T-cell (primary cell): ENCODE measurements at regions not wholly inside any gene's neighbourhood (a gene's known extent, or its start where the extent isn't known, plus 50 kb on each side); places are given as distances from the start of the nearest gene placed in this dataset.

ENCODE experiments used
- ATAC-seq, 4 experiments: fragments of 200-7000 bp in 3 of 4; fragments of 150-1000 bp in 1 of 4; cut with Tn5 transposase; replicated peaks in 1 of 4; 1 replicate in 3 of 4; 2 replicates in 1 of 4; pipeline ENCODE4 v1.10.0; 2021; ENCODE audit warnings: moderate library complexity in 3 of 4, mild to moderate bottlenecking in 2 of 4, moderate number of reproducible peaks in 1 of 4
- CTCF ChIA-PET, 2 donors: fragments of 300-600 bp; sonication (Branson Sonifier 250); formaldehyde crosslinking; loops; one replicate each; lab custom pipeline; 2022; ENCODE audit warnings: antibody characterized with exemption in 2 of 2; lab: Charles Lee
- POLR2A ChIA-PET, 2 donors: fragments of 300-600 bp; sonication (Branson Sonifier 250); formaldehyde crosslinking; loops; one replicate each; lab custom pipeline; 2022; ENCODE audit warnings: antibody characterized with exemption in 2 of 2; lab: Charles Lee
- DNase-seq, 35 experiments: peaks; one replicate each; pipeline versions ENCODE4 v3.0.0 to v3.0.0-alpha.2; 2013 to 2023
- H3K27ac ChIP-seq: one replicate; pipeline ENCODE4 v1.5.1; 2013; ENCODE audit warnings: low read length
- H3K27me3 ChIP-seq, 2 experiments: replicated peaks in 1 of 2; 1 replicate in 1 of 2; 2 replicates in 1 of 2; pipeline versions ENCODE4 v1.6.1 to v1.7.0; 2013; ENCODE audit warnings: low read length in 1 of 2, mixed read lengths in 1 of 2; ENCODE audit not compliant: control insufficient read depth in 2 of 2, insufficient read depth in 2 of 2; ENCODE audit errors: extremely low read depth in 1 of 2
- H3K36me3 ChIP-seq, 2 donors: 1 replicate in 1 of 2; 2 replicates in 1 of 2; pipeline versions ENCODE4 v1.6.1 to v1.7.0; 2013; ENCODE audit warnings: low read length in 1 of 2; ENCODE audit not compliant: control insufficient read depth in 2 of 2, insufficient read depth in 1 of 2; ENCODE audit errors: extremely low read depth in 1 of 2
- H3K4me1 ChIP-seq, 2 experiments: 1 replicate in 1 of 2; 2 replicates in 1 of 2; pipeline versions ENCODE4 v1.6.1 to v1.7.0; 2013; ENCODE audit warnings: low read length in 2 of 2, mixed read lengths in 1 of 2; ENCODE audit not compliant: insufficient read depth in 2 of 2, control insufficient read depth in 1 of 2; ENCODE audit errors: extremely low read depth in 1 of 2
- H3K4me3 ChIP-seq, 2 donors: 1 replicate in 1 of 2; 2 replicates in 1 of 2; pipeline versions ENCODE4 v1.5.1 to v1.7.0; 2013; ENCODE audit warnings: mild to moderate bottlenecking in 2 of 2, low read length in 1 of 2, moderate library complexity in 1 of 2; ENCODE audit not compliant: control insufficient read depth in 1 of 2; ENCODE audit errors: extremely low read depth in 1 of 2
- H3K9me3 ChIP-seq: 2 replicates; pipeline ENCODE4 v1.7.0; 2013
- H3K27ac Mint-ChIP-seq, 2 donors: one replicate each; pipeline ENCODE4 v1.8.0; 2020 to 2021; ENCODE audit warnings: mild to moderate bottlenecking in 2 of 2, mixed read lengths in 2 of 2
- H3K27me3 Mint-ChIP-seq, 2 donors: one replicate each; pipeline ENCODE4 v1.8.0; 2021 to 2022; ENCODE audit warnings: mixed read lengths in 2 of 2
- H3K36me3 Mint-ChIP-seq: one replicate; pipeline ENCODE4 v1.8.0; 2021; ENCODE audit warnings: mixed read lengths
- H3K4me1 Mint-ChIP-seq, 3 donors: one replicate each; pipeline ENCODE4 v1.8.0; 2020 to 2022; ENCODE audit warnings: mixed read lengths in 3 of 3, mild to moderate bottlenecking in 1 of 3
- H3K4me3 Mint-ChIP-seq, 3 donors: one replicate each; pipeline ENCODE4 v1.8.0; 2020 to 2022; ENCODE audit warnings: mild to moderate bottlenecking in 3 of 3, mixed read lengths in 3 of 3, moderate library complexity in 3 of 3
- H3K9me3 Mint-ChIP-seq, 3 donors: one replicate each; pipeline ENCODE4 v1.8.0; 2020 to 2022; ENCODE audit warnings: mixed read lengths in 3 of 3
- WGBS: methylation state at CpG from one replicate; pipeline ENCODE4 v1.1.5; 2013; ENCODE audit warnings: missing lambda C conversion rate; ENCODE audit not compliant: insufficient coverage; 5-methylcytosine and 5-hydroxymethylcytosine counted together

DNA sequence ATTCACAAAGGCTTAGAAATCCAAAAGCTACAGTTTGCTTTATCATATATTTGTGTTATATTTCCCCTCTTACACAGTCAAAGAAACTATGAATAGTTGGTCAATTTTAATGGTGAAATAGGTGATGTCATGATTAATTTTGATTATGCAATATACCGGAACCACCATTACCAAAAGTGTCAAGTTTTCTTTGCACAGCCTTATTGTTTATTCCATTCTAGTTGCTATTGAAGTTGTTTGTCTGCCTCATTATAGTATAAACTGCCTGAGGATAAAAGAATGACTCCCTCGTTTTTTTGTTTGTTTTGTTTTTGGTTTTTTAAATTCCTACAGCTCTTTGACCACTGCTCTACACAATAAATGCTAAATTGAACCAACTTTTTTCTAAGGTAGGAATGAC, 690.6 kb upstream of the ZP4 start:
- H3K4me1 ChIP-seq, result no peaks in the 10 kb centered on the region
- Mint-ChIP-seq H3K4me1 (no peaks in the 10 kb centered on the region), H3K27ac (no peak overlapping the region), H3K27me3 (no peaks in the 10 kb centered on the region), H3K9me3 (peaks cover 9 to 16% (median 15%) of the 10 kb centered on the region in 3 donors), H3K36me3 (no peaks in the 10 kb centered on the region), H3K4me3 (no peak overlapping the region)
- ATAC-seq, result no peak
- no peak overlapping the region for H3K27ac ChIP-seq
- WGBS, result no CpG with 5 or more reads among the region's 2 CpGs
- DNase-seq, result no peak
- no peaks in the 10 kb centered on the region for H3K9me3 ChIP-seq
- POLR2A ChIA-PET, result no interaction called here
- H3K27me3 ChIP-seq, result no peaks in the 10 kb centered on the region
- H3K4me3 ChIP-seq, result no peak overlapping the region
- no peaks in the 10 kb centered on the region for H3K36me3 ChIP-seq
- CTCF ChIA-PET, result no interaction called here

- Mint-ChIP-seq H3K36me3 (no peaks in the 10 kb centered on the region), H3K4me3 (no peak overlapping the region), H3K27me3 (no peaks in the 10 kb centered on the region), H3K9me3 (peaks cover 5 to 9% (median 7%) of the 10 kb centered on the region in 3 donors), H3K4me1 (no peaks in the 10 kb centered on the region), H3K27ac (no peak overlapping the region)
- H3K36me3 ChIP-seq, result no peaks in the 10 kb centered on the region
- no peaks in the 10 kb centered on the region for H3K4me1 ChIP-seq
- ChIA-PET POLR2A (no interaction called here), CTCF (no interaction called here)
- WGBS, result no CpG with 5 or more reads among the region's 2 CpGs
- no peak for DNase-seq
- H3K9me3 ChIP-seq, result no peaks in the 10 kb centered on the region
- no peak overlapping the region for H3K4me3 ChIP-seq
- no peaks in the 10 kb centered on the region for H3K27me3 ChIP-seq
- no peak for ATAC-seq
- no peak overlapping the region for H3K27ac ChIP-seq
Measured at GRCh38 chr1:238568735-238569134, 678.0 kb upstream of the ZP4 start.

DNA sequence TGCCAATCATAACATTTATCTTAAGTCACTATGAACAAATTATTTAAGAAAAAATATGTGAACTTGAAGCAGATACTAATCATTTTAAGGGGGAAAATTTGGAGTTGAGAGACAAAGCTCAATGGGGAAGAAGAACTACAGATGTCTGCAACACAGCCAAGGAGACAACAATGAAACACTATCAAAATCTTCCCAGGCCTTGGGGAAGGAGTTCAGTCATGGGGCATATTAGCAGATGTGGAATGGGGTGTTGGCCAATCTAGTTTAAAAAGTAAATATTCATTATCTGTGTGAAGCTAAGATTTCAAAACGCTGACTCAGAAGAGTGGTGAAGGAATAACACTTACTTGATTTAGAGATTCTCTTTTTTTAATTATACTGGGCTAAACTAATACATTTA, 671.6 kb upstream of the ZP4 start:
- Mint-ChIP-seq H3K27ac (no peak overlapping the region), H3K27me3 (no peaks in the 10 kb centered on the region), H3K4me3 (no peak overlapping the region), H3K9me3 (peaks cover 15 to 27% (median 22%) of the 10 kb centered on the region in 3 donors), H3K4me1 (no peaks in the 10 kb centered on the region), H3K36me3 (no peaks in the 10 kb centered on the region)
- ChIA-PET CTCF (no interaction called here), POLR2A (no interaction called here)
- no peak overlapping the region for H3K27ac ChIP-seq
- no peaks in the 10 kb centered on the region for H3K36me3 ChIP-seq
- no peak for DNase-seq
- no CpG with 5 or more reads among the region's 1 CpG for WGBS
- H3K4me1 ChIP-seq, result no peaks in the 10 kb centered on the region
- H3K4me3 ChIP-seq, result no peak overlapping the region
- ATAC-seq, result no peak
- H3K9me3 ChIP-seq, result no peaks in the 10 kb centered on the region
- H3K27me3 ChIP-seq, result no peaks in the 10 kb centered on the region

DNA sequence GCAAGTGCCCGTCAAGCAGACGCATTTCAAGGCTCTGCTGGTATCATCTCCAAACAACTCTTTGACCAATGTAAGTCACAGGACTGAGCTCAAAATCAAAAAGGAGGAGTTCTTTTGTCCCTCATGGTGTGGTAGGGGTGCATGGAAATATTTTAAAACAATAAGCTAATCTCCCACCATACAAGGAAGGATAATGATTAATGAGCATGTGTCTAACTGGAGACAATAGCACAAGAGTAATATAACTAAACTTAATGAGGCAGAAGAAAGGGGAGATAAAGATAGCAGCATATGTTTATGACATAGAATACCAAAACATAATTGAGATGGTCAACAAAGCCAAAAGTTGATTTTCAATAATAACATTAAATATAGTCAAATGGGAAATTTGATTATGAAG, 668.0 kb upstream of the ZP4 start:
- WGBS, result no CpG with 5 or more reads among the region's 2 CpGs
- CTCF ChIA-PET, result no interaction called here
- no peak for DNase-seq
- H3K27me3 Mint-ChIP-seq, result no peaks in the 10 kb centered on the region
- no peaks in the 10 kb centered on the region for H3K36me3 Mint-ChIP-seq
- H3K4me3 ChIP-seq, result no peak overlapping the region
- no peak overlapping the region for H3K4me3 Mint-ChIP-seq
- H3K9me3 ChIP-seq, result no peaks in the 10 kb centered on the region
- POLR2A ChIA-PET, result no interaction called here
- H3K4me1 Mint-ChIP-seq, result no peaks in the 10 kb centered on the region
- H3K9me3 Mint-ChIP-seq, result peaks cover 11 to 25% (median 21%) of the 10 kb centered on the region in 3 donors
- H3K27ac ChIP-seq, result no peak overlapping the region
- H3K27me3 ChIP-seq, result no peaks in the 10 kb centered on the region
- ATAC-seq, result no peak
- H3K27ac Mint-ChIP-seq, result no peak overlapping the region
- no peaks in the 10 kb centered on the region for H3K4me1 ChIP-seq
- no peaks in the 10 kb centered on the region for H3K36me3 ChIP-seq

DNA sequence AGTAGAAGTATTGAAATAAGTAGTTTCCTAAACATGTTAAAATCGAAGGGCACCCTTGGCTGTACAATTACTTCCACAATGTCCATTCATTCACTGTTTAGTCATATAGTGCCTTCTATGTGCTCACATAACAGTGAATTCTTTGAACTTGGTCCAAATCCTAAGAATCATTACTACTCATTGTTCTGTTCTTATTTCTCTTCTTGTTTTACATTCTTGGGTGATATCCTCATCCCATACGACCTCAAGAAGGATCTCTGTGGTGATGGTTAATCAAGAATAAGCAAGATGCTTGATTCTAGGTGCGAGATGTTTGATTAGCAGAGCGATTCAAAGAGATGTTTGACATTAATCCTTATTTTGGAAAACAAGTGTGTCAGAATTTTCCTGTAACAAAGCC, 667.4 kb upstream of the ZP4 start:
- H3K4me1 ChIP-seq, result no peaks in the 10 kb centered on the region
- H3K36me3 ChIP-seq, result no peaks in the 10 kb centered on the region
- H3K4me1 Mint-ChIP-seq, result no peaks in the 10 kb centered on the region
- CTCF ChIA-PET, result no interaction called here
- POLR2A ChIA-PET, result no interaction called here
- no peak overlapping the region for H3K4me3 ChIP-seq
- no peaks in the 10 kb centered on the region for H3K27me3 ChIP-seq
- no peaks in the 10 kb centered on the region for H3K36me3 Mint-ChIP-seq
- H3K9me3 ChIP-seq, result no peaks in the 10 kb centered on the region
- H3K27me3 Mint-ChIP-seq, result no peaks in the 10 kb centered on the region
- no peak for DNase-seq
- ATAC-seq, result no peak
- no peak overlapping the region for H3K27ac Mint-ChIP-seq
- WGBS, result no CpG with 5 or more reads among the region's 4 CpGs
- no peak overlapping the region for H3K4me3 Mint-ChIP-seq
- H3K27ac ChIP-seq, result no peak overlapping the region
- H3K9me3 Mint-ChIP-seq, result peaks cover 9 to 20% (median 16%) of the 10 kb centered on the region in 3 donors

- POLR2A ChIA-PET, result no interaction called here
- no peak overlapping the region for H3K4me3 Mint-ChIP-seq
- H3K27ac Mint-ChIP-seq, result no peak overlapping the region
Measured at GRCh38 chr1:238552271-238552670, 661.5 kb upstream of the ZP4 start.

DNA sequence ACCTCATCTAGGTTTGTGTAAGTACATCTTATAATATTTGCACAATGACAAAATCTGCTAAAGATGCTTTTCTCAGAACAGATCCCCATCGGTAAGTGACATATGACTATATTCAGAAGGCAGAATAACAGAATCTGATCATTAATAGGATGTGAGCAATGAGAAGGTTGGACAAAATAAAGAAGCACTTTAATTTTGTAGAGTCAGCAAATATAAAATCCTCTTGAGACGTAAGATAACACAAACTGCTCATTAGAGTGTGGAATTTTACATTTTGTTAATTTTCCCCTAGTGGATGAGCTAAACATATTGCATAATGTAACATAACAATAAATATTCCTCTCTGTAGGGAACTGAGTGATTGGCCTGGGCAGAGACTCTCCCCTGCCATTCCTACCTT, 658.4 kb upstream of the ZP4 start:
- CTCF ChIA-PET, result no interaction called here
- no peak overlapping the region for H3K27ac Mint-ChIP-seq

More at GRCh38 chr1:238552271-238552670, 661.5 kb upstream of the ZP4 start:
- Mint-ChIP-seq H3K27me3 (no peaks in the 10 kb centered on the region), H3K9me3 (peaks cover 5 to 18% (median 13%) of the 10 kb centered on the region in 3 donors), H3K36me3 (no peaks in the 10 kb centered on the region), H3K4me1 (no peaks in the 10 kb centered on the region)
- no peak overlapping the region for H3K4me3 ChIP-seq
- no peaks in the 10 kb centered on the region for H3K27me3 ChIP-seq
- H3K9me3 ChIP-seq, result no peaks in the 10 kb centered on the region
- no peak for ATAC-seq
- H3K36me3 ChIP-seq, result no peaks in the 10 kb centered on the region
- H3K27ac ChIP-seq, result no peak overlapping the region
- CTCF ChIA-PET, result interaction anchor here in 1 of 2 donors (0.7 kb wide), 1 partner anchor 63 kb away, joined by 4 read pairs; no protein-coding TSS in a partner anchor
- 82% methylated on average over 3 of the region's 8 CpGs for WGBS
- H3K4me1 ChIP-seq, result no peaks in the 10 kb centered on the region
- no peak for DNase-seq

More for the DNA sequence above, 658.4 kb upstream of the ZP4 start:
- H3K4me1 Mint-ChIP-seq, result no peaks in the 10 kb centered on the region
- WGBS, result no CpG with 5 or more reads among the region's 2 CpGs
- Histone ChIP-seq H3K27me3 (no peaks in the 10 kb centered on the region), H3K36me3 (no peaks in the 10 kb centered on the region), H3K4me3 (no peak overlapping the region), H3K27ac (no peak overlapping the region), H3K9me3 (no peaks in the 10 kb centered on the region), H3K4me1 (no peaks in the 10 kb centered on the region)
- POLR2A ChIA-PET, result interaction anchor here in 1 of 2 donors (0.6 kb wide), 1 partner anchor 1038 kb away, joined by 3 read pairs; no protein-coding TSS in a partner anchor
- ATAC-seq (no peak), DNase-seq (no peak)
- no peaks in the 10 kb centered on the region for H3K36me3 Mint-ChIP-seq
- no peaks in the 10 kb centered on the region for H3K27me3 Mint-ChIP-seq
- H3K9me3 Mint-ChIP-seq, result peaks cover 2 to 20% (median 14%) of the 10 kb centered on the region in 3 donors
- H3K4me3 Mint-ChIP-seq, result no peak overlapping the region
